Activated gamma-delta T cell treated with anti-CD3 and anti-CD28 coated beads, Interleukin-2, amount 50 U/mL, for 16 hours (primary cell): ENCODE measurements at regions not wholly inside any gene's neighbourhood (a gene's known extent, or its start where the extent isn't known, plus 50 kb on each side); places are given as distances from the start of the nearest gene placed in this dataset.
A peak's percentile ranks its signal among the peaks of the same experiment; 100 is the strongest.
"Not testable (repeated sequence)": the region's sequence is repeated elsewhere in the genome, so short reads cannot be mapped to it uniquely, and the experiment has no call there.

Source experiments
- DNase-seq: peaks from one replicate; pipeline ENCODE4 v3.0.0-alpha.2; 2020; ENCODE audit warnings: low read depth

GRCh38 chr7:65145710-65146109 is 139.2 kb upstream of the ERV3-1 start:
- DNase-seq, result not testable (repeated sequence)

DNA sequence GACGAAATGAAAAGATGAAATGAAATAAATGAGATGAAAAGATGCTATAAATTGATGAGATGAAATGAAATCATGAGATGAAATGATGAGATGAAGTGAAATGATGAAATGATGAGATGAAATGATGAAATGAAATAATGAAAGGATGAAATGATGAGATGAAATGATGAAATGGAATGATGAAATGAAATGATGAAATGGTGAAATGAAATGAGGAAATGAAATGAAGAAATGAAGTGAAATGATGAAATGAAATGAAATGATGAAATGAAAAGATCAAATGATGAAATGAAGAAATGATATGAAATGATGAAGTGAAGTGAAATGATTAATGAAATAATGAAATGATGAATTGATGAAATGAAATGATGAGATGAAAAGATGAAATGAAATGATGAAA is 138.5 kb upstream of the ERV3-1 start:
- not testable (repeated sequence) for DNase-seq

DNA sequence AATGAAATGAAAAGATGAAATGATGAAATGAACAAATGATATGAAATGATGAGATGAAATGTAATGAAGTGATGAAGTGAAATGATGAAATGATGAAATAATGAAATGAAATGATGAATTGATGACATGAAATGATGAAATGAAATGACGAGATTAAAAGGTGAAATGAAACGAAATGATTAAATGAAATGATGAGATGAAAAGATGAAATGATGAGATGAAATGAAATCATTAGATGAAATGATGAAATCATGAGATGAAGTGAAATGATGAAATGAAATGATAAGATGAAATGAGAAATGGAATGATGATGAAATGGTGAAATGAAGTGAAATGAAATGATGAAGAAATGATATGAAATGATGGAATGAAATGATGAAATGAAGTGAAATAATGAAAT is 138.1 kb upstream of the ERV3-1 start:
- not testable (repeated sequence) for DNase-seq

- not testable (repeated sequence) for DNase-seq
Observed at GRCh38 chr7:65144119-65144518, 137.6 kb upstream of the ERV3-1 start.

DNA sequence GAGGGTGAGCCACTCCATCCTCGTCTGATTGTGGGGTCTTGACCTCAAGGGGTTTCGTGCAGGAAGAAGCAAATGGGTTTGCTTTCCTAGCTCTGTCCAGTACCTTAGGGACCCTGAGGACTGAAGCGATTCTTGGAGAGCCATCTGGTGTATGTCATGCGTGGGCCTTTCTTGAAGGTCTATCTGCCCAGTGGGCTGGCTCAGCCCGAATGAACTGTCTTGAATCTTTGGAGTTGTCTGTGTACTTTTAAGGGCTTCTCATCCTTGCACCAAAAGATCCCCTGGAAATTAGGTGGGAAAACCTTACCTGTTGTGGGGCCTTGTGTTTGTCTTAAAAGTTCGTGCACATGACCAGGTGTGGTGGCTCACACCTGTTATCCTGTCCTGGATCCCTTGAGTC is 135.4 kb upstream of the ERV3-1 start:
- not testable (repeated sequence) for DNase-seq

DNA sequence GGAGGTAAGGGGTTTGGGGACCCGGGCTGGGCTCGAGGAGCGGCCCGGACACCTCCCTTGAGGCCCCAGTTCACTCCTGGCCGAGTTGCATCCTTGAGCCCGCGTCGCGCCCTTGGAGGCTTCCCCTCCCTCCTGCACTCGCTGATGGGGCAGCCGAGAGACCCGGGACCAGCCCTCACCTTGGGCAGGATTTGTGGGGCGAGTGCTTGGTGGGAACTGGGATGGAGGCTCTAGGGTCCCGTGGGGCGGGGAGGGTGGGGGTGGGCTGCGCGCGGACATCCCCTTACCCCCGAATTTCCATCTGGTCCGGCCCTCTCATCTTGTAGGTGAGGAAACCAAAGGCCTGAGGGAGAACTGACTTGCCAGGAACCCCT is 134.9 kb upstream of the ERV3-1 start:
- DNase-seq, result not testable (repeated sequence)

DNA sequence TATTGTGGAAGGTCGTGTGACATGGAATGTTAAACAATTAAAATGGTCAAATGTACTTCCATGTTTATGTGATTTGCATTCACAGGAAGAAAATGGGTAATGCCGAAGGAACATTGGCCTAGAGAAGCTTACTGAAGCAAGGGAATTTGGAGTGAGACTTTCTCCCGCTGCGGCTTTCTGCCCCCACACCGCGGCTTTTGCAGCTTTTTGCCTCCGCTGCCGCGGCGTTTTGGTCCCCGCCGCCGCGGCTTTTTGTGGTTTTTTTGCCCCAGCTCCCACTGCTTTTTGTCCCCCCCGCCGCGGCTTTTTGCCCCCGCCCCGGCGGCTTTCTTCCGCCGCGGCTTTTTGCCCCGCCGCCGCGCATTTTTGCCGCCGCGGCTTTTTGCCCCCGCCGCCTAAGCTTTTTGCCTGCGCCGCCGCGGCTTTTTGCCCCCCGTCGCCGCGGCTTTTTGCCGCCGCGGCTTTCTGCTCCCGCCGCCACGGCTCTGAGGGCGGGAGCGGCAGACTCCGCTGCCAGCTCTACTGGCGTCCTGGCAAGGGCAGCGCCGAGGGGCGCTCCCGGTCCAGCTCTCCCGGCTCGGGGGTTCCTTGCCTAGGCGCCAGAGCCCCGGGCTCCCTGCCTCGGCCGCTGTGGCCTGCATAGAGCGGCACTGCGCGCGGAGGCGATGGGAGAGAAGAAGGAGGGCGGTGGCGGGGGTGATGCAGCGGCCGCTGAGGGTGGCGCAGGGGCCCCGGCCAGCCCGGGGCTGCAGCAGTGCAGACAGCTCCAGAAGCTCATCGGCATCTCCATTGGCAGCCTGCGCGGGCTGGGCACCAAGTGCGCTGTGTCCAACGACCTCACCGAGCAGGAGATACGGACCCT is 134.3 kb upstream of the ERV3-1 start:
- not testable (repeated sequence) for DNase-seq

DNA sequence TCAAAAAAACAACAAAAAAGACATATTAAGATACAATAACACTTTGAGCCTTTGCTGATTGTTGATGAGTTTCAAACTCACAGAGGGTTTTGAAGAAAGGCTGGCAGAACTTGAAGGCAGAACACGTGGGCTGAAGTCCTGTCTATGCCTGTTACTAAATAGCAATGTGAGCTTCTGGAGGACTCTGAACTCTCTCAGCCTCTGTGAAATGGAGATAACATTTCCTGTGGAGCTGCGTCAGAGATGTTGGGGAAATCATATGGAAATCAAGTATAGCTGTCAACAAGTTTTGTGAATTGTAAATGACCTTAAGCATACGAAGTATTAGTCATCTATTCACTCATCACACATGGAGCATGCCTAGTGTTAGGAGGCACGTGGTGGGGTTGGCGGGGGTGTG is 130.4 kb upstream of the ERV3-1 start:
- DNase-seq, result not testable (repeated sequence)

GRCh38 chr7:65133087-65133486 is 126.6 kb upstream of the ERV3-1 start:
- not testable (repeated sequence) for DNase-seq

DNA sequence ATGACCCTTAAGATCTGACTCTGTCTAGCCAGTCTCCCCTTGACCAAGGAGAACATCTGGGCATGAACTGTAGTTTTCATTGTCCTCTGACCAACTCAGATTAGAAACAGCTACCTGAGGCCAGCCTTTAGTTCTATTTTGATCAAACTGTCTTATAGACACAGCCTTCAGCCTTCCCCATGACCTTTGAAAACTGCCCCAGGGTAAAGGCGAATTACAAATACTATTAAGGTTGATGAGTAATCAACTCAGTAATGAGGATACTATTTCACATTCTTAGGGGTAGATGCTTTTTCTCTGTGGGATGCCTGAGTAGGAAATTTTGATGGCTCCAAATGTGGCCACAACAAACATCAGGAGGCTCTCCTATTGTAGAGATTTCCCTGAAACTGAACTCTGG is 125.8 kb upstream of the ERV3-1 start:
- not testable (repeated sequence) for DNase-seq

- DNase-seq, result not testable (repeated sequence)
Observed at GRCh38 chr7:65127364-65127763, 120.9 kb upstream of the ERV3-1 start.

DNA sequence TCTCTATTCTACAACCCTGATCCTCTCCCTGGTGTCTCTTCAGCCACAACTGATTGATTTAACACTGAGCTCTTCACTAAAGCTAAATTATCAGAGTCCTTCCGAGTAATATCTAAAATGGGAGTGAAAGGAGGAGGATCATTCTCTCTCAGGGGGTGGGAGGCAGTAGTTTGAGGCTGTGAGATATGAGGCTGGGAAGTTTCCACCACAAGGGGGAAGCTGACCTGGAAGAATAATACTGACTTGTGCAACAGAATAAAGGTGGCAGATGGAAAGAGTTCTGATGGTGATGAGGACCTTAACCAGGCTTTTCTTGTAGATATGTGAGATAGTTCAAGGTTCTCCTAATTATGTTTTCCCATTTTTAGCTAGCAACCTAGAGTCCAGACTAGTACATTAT is 118.1 kb upstream of the ERV3-1 start:
- DNase-seq, result not testable (repeated sequence)

GRCh38 chr7:65105650-65106203 is 99.2 kb upstream of the ERV3-1 start:
- not testable (repeated sequence) for DNase-seq

- not testable (repeated sequence) for DNase-seq
Observed at GRCh38 chr7:65100499-65100898, 94.0 kb upstream of the ERV3-1 start.

DNA sequence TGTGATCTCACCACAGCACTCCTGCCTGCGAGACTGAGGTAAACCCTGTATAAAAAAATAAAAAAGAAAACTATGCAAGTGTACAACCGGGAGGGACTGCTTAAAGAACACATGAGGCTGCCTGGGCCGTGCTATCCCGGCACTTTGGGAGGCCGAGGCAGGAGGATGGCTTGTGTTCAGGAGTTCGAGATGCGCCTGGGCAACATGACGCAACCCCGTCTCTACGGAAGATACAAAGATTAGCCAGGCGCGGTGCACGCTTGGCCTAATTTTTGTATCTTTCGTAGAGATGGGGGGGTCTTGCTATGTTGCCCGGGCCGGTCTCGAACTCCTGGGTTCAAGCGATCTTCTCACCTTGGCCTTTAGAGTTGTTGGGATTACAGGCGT is 75.2 kb upstream of the ERV3-1 start:
- not testable (repeated sequence) for DNase-seq

DNA sequence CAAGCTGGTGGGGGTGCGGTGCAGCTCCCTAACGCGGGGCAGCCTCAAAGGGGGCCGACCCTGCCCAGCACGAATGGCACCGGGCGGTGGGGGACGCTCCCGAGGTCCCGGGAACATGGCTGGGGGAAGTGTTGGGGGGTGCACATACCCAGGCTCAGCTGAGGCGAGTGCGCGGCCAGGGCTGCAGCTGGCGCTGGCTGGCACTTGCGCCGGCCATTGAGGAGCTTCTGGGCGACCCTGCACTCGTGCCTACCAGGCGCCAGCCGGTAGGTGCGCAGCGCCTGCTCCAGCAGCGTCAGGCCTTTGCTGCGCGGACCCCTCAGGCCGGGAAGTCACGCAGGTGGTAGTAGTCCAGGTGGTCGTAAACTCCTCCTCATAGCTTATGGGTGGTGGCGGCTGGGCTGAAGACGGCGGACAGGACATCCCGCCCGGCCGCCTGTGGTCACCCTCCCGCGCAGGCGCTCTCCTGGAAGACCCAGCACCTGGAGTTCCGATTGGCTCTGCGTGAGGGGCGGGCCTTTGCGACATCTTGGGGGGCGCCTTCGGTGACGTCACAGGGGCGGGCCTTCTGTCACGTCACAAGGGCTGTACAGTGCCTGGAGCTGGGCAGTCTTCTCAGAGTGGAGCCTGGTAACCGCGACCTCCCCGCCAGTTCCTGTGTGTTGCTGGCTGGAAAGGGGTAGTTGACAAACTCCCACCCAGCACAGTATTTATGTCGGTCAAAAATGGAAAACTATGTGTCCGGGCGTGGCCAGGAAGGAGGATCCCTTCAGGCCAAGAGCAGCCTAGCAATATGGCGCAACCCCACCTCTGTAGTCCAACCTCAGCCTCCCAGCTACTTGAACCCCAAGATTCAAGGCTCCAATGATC is 74.5 kb upstream of the ERV3-1 start:
- DNase-seq, result peak; percentile 87

- DNase-seq, result not testable (repeated sequence)
Observed at GRCh38 chr7:65074959-65075358, 68.5 kb upstream of the ERV3-1 start.

DNA sequence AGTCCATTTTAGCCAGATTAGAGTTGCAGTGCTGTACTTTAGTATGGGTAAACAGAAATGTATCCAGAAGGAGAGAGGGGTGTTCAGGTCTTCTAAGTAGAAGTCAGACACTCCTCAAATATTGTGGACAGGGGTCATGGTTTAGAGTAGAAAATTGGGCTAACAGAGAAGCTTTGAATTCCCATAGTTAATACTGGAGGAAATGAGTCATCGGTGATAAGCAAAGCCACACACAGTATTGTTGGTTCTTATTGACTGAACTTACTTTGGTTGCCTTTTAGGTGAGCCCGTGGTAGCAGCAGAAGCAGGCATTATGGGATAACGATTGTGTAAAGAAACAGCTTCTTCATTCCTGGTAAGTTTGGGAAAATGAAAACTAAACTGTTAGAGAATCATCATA is 66.7 kb upstream of the ERV3-1 start:
- not testable (repeated sequence) for DNase-seq

DNA sequence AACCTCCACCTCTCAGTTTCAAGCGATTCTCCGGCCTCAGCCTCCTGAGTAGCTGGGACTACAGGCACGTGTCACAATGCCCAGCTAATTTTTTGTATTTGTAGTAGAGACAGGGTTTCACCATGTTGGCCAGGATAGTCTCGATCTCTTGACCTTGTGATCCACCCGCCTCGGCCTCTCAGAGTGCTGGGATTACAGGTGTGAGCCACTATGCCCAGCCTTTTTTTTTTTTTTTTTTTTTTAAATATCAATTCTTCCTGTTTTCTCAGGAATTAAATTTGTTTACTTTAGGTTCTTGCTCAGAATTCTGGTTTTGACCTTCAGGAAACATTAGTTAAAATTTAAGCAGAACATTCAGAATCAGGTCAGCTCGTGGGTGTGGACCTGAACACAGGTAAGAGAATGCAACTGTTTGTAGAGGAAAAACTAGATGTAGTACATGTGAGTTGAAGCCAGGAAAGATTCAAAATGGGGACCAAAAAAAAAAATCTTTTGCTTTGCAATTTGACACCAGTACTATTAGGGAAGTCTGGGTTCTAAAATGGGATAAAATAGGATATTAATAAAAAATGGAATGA is 65.5 kb upstream of the ERV3-1 start:
- not testable (repeated sequence) for DNase-seq

- DNase-seq, result not testable (repeated sequence)
Observed at GRCh38 chr7:65069476-65069875, 63.0 kb upstream of the ERV3-1 start.

GRCh38 chr7:65062566-65062965 is 56.1 kb upstream of the ERV3-1 start:
- DNase-seq, result not testable (repeated sequence)

GRCh38 chr7:65059247-65059646 is 52.8 kb upstream of the ERV3-1 start:
- not testable (repeated sequence) for DNase-seq
